ENCODE measurements at regions not wholly inside any gene's neighbourhood (a gene's known extent, or its start where the extent isn't known, plus 50 kb on each side); places are given as distances from the start of the nearest gene placed in this dataset.

DNA sequence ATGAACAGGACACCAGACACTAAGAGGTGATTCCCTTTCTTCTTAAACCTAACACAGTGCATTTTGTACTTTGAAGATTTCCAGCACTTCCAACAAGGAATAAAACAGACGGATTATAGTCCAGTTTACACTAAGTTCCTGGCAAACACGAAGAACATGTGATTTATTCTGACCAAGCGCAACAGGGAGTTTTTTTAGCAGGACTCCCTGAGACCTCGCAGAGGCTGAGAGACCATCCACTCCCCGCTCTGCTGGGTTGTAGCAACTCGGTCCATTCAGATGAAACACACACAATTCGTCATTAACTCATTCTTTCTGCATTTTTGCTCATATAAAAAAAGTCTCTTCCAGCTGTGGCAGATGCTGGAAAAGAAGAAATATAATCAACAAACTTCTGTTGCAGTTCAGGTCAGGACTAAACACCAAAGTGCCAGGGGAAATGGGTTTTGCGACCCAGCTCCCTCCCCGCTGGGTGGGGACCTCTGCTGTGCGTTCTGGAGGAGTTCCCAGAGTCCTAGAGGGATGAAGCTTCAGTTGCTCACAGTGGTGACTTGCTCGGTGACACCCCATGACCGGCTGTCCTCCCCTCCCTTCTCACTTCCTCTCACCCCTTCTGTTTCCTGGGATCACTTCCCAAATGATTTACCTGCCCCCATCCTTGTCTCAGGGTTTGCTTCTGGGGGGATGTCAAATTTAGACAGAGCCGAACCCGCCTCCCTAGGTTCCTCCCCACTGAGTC is 52.5 kb downstream of the KCNF1 start:
- H3K4me1 ChIP-seq (ENCODE audit: insufficient read depth) = no peaks in the 10 kb centered on the region
- no peak overlapping the region for H3K4me3 Mint-ChIP-seq
- H3K79me2 ChIP-seq (replicated peaks; ENCODE audit: insufficient read depth) = no peaks in the 10 kb centered on the region
- ATAC-seq (no peak), DNase-seq (ENCODE audit: low spot score) (no peak)
- H3K4me1 Mint-ChIP-seq = peaks cover 5% of the 10 kb centered on the region; the same call in 2 of the 3 replicates
- no peak overlapping the region for H3K4me2 ChIP-seq
- no peak overlapping the region for H2AFZ ChIP-seq
- H3K9me2 ChIP-seq (ENCODE audit: insufficient read depth) = no peaks in the 10 kb centered on the region
- TF ChIP-seq, protein P1, sequence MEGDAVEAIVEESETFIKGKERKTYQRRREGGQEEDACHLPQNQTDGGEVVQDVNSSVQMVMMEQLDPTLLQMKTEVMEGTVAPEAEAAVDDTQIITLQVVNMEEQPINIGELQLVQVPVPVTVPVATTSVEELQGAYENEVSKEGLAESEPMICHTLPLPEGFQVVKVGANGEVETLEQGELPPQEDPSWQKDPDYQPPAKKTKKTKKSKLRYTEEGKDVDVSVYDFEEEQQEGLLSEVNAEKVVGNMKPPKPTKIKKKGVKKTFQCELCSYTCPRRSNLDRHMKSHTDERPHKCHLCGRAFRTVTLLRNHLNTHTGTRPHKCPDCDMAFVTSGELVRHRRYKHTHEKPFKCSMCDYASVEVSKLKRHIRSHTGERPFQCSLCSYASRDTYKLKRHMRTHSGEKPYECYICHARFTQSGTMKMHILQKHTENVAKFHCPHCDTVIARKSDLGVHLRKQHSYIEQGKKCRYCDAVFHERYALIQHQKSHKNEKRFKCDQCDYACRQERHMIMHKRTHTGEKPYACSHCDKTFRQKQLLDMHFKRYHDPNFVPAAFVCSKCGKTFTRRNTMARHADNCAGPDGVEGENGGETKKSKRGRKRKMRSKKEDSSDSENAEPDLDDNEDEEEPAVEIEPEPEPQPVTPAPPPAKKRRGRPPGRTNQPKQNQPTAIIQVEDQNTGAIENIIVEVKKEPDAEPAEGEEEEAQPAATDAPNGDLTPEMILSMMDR (conservative IDR thresholded peaks at IDR 0.05; ENCODE audit: low read depth in 2 of 2) = no peak
- TF ChIP-seq EZH2 (IDR thresholded peaks at IDR 0.05; ENCODE audit: low read depth, unreplicated experiment) (no peak), POLR2AphosphoS5 (IDR thresholded peaks at IDR 0.05; ENCODE audit: low read depth) (no peak), NANOG (IDR thresholded peaks at IDR 0.05; ENCODE audit: borderline replicate concordance) (no peak), JUNB (IDR thresholded peaks at IDR 0.05; ENCODE audit: unreplicated experiment) (no peak), CREB1 (CRISPR knock-in tag; IDR thresholded peaks at IDR 0.05; ENCODE audit: low read depth) (no peak), ZNF114 (CRISPR knock-in tag; IDR thresholded peaks at IDR 0.05) (no peak)
- TF ChIP-seq, protein P2, sequence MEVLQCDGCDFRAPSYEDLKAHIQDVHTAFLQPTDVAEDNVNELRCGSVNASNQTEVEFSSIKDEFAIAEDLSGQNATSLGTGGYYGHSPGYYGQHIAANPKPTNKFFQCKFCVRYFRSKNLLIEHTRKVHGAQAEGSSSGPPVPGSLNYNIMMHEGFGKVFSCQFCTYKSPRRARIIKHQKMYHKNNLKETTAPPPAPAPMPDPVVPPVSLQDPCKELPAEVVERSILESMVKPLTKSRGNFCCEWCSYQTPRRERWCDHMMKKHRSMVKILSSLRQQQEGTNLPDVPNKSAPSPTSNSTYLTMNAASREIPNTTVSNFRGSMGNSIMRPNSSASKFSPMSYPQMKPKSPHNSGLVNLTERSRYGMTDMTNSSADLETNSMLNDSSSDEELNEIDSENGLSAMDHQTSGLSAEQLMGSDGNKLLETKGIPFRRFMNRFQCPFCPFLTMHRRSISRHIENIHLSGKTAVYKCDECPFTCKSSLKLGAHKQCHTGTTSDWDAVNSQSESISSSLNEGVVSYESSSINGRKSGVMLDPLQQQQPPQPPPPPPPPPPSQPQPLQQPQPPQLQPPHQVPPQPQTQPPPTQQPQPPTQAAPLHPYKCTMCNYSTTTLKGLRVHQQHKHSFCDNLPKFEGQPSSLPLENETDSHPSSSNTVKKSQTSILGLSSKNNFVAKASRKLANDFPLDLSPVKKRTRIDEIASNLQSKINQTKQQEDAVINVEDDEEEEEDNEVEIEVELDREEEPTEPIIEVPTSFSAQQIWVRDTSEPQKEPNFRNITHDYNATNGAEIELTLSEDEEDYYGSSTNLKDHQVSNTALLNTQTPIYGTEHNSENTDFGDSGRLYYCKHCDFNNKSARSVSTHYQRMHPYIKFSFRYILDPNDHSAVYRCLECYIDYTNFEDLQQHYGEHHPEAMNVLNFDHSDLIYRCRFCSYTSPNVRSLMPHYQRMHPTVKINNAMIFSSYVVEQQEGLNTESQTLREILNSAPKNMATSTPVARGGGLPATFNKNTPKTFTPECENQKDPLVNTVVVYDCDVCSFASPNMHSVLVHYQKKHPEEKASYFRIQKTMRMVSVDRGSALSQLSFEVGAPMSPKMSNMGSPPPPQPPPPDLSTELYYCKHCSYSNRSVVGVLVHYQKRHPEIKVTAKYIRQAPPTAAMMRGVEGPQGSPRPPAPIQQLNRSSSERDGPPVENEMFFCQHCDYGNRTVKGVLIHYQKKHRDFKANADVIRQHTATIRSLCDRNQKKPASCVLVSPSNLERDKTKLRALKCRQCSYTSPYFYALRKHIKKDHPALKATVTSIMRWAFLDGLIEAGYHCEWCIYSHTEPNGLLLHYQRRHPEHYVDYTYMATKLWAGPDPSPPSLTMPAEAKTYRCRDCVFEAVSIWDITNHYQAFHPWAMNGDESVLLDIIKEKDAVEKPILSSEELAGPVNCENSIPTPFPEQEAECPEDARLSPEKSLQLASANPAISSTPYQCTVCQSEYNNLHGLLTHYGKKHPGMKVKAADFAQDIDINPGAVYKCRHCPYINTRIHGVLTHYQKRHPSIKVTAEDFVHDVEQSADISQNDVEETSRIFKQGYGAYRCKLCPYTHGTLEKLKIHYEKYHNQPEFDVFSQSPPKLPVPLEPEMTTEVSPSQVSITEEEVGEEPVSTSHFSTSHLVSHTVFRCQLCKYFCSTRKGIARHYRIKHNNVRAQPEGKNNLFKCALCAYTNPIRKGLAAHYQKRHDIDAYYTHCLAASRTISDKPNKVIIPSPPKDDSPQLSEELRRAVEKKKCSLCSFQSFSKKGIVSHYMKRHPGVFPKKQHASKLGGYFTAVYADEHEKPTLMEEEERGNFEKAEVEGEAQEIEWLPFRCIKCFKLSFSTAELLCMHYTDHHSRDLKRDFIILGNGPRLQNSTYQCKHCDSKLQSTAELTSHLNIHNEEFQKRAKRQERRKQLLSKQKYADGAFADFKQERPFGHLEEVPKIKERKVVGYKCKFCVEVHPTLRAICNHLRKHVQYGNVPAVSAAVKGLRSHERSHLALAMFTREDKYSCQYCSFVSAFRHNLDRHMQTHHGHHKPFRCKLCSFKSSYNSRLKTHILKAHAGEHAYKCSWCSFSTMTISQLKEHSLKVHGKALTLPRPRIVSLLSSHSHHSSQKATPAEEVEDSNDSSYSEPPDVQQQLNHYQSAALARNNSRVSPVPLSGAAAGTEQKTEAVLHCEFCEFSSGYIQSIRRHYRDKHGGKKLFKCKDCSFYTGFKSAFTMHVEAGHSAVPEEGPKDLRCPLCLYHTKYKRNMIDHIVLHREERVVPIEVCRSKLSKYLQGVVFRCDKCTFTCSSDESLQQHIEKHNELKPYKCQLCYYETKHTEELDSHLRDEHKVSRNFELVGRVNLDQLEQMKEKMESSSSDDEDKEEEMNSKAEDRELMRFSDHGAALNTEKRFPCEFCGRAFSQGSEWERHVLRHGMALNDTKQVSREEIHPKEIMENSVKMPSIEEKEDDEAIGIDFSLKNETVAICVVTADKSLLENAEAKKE (CRISPR knock-in tag; IDR thresholded peaks at IDR 0.05) = no peak
- H3K36me3 ChIP-seq (ENCODE audit: insufficient read depth) = no peaks in the 10 kb centered on the region
- H3K27ac Mint-ChIP-seq = no peak overlapping the region
- H3K27me3 Mint-ChIP-seq (ENCODE audit: insufficient read depth, low read depth, poor library complexity) = peaks cover 10% of the 10 kb centered on the region
- H3K27ac ChIP-seq (ENCODE audit: low read depth) = no peak overlapping the region
- H3F3A ChIP-seq (replicated peaks; ENCODE audit: low read depth) = no peaks in the 10 kb centered on the region
- no peaks in the 10 kb centered on the region for H3K9me3 Mint-ChIP-seq
- no peaks in the 10 kb centered on the region for H4K20me1 ChIP-seq (replicated peaks; ENCODE audit: insufficient read depth)
- H3K4me3 ChIP-seq = no peak overlapping the region
- H3K36me3 Mint-ChIP-seq (ENCODE audit: low read depth) = no peaks in the 10 kb centered on the region
- no peaks in the 10 kb centered on the region for H3K27me3 ChIP-seq (ENCODE audit: insufficient read depth)

Measured in GM23338 (cell line).